DOHH2 (cell line): ENCODE measurements at regions not wholly inside any gene's neighbourhood (a gene's known extent, or its start where the extent isn't known, plus 50 kb on each side); places are given as distances from the start of the nearest gene placed in this dataset.

Experiments used
- H3F3A ChIP-seq: fragments of 200-600 bp; sonication (generic), shearing (Covaris generic); 2 replicates; pipeline ENCODE4 v1.6.0; 2016; ENCODE audit warnings: antibody characterized with exemption, mild to moderate bottlenecking; ENCODE audit not compliant: control insufficient read depth, insufficient read depth
- H3K27ac ChIP-seq: fragments of 200-600 bp; sonication (generic); 2 replicates; pipeline ENCODE4 v1.5.1; 2014; ENCODE audit warnings: low read depth, mild to moderate bottlenecking, low read length, moderate library complexity
- H3K27me3 ChIP-seq: fragments of 200-600 bp; sonication (generic); 2 replicates; pipeline ENCODE4 v1.6.1; 2014; ENCODE audit warnings: mild to moderate bottlenecking, low read length, mixed read lengths; ENCODE audit not compliant: control insufficient read depth
- H3K36me3 ChIP-seq: fragments of 200-600 bp; sonication (generic); 2 replicates; pipeline ENCODE4 v1.6.1; 2014; ENCODE audit warnings: mild to moderate bottlenecking, low read length, moderate library complexity, mixed read lengths; ENCODE audit not compliant: control insufficient read depth
- H3K4me1 ChIP-seq: fragments of 200-600 bp; sonication (generic); 2 replicates; pipeline ENCODE4 v1.6.1; 2014; ENCODE audit warnings: mild to moderate bottlenecking, low read length, mixed read lengths; ENCODE audit not compliant: control insufficient read depth
- H3K4me2 ChIP-seq: fragments of 200-600 bp; sonication (generic); 2 replicates; pipeline ENCODE4 v1.6.0; 2014; ENCODE audit warnings: mild to moderate bottlenecking, low read length, moderate library complexity
- H3K4me3 ChIP-seq: fragments of 200-600 bp; sonication (generic); 2 replicates; pipeline ENCODE4 v1.5.1; 2014; ENCODE audit warnings: mild to moderate bottlenecking, low read length, mixed read lengths
- H3K79me2 ChIP-seq: fragments of 200-600 bp; sonication (generic); 2 replicates; pipeline ENCODE4 v1.6.1; 2014; ENCODE audit warnings: mild to moderate bottlenecking, low read length, mixed read lengths; ENCODE audit not compliant: control insufficient read depth
- H3K9me2 ChIP-seq: fragments of 200-600 bp; sonication (generic); replicated peaks from 2 replicates; pipeline ENCODE4 v1.6.1; 2014; ENCODE audit warnings: mild to moderate bottlenecking, low read length, mixed read lengths; ENCODE audit not compliant: control insufficient read depth
- H3K9me3 ChIP-seq: fragments of 200-600 bp; sonication (generic); 2 replicates; pipeline ENCODE4 v1.6.1; 2014; ENCODE audit warnings: antibody characterized with exemption, low read length, mixed read lengths; ENCODE audit not compliant: control insufficient read depth, insufficient read depth
- H4K20me1 ChIP-seq: fragments of 200-600 bp; sonication (generic); 2 replicates; pipeline ENCODE4 v1.6.0; 2014; ENCODE audit warnings: low read depth, mild to moderate bottlenecking, antibody characterized with exemption, low read length, moderate library complexity; ENCODE audit not compliant: control insufficient read depth, insufficient read depth
- EZH2phosphoT487 ChIP-seq: fragments of 200-600 bp; sonication (generic); IDR thresholded peaks from 2 replicates; pipeline ENCODE4 v1.6.1; 2017; ENCODE audit warnings: borderline replicate concordance, mild to moderate bottlenecking, antibody characterized with exemption, low read length, moderate library complexity, mixed read lengths
- TF ChIP-seq, protein P1 (sequence below): fragments of 200-600 bp; sonication (generic); IDR thresholded peaks from one replicate; pipeline ENCODE4 v1.5.1; 2014; ENCODE audit warnings: antibody characterized with exemption, mild to moderate bottlenecking, low read depth, low read length; ENCODE audit not compliant: poor library complexity, severe bottlenecking

GRCh38 chr7:15016766-15017165 lies 114.2 kb upstream of the DGKB start:
- H3F3A ChIP-seq = no peaks in the 10 kb centered on the region
- no peak overlapping the region for H3K4me2 ChIP-seq
- H3K79me2 ChIP-seq = no peaks in the 10 kb centered on the region
- no peak overlapping the region for H3K4me3 ChIP-seq
- no peaks in the 10 kb centered on the region for H3K27me3 ChIP-seq
- H3K4me1 ChIP-seq = no peaks in the 10 kb centered on the region
- no peak overlapping the region for H3K27ac ChIP-seq
- H3K36me3 ChIP-seq = no peaks in the 10 kb centered on the region
- H3K9me2 ChIP-seq = no peaks in the 10 kb centered on the region
- no peaks in the 10 kb centered on the region for H4K20me1 ChIP-seq
- no peaks in the 10 kb centered on the region for H3K9me3 ChIP-seq
- TF ChIP-seq, protein P1, sequence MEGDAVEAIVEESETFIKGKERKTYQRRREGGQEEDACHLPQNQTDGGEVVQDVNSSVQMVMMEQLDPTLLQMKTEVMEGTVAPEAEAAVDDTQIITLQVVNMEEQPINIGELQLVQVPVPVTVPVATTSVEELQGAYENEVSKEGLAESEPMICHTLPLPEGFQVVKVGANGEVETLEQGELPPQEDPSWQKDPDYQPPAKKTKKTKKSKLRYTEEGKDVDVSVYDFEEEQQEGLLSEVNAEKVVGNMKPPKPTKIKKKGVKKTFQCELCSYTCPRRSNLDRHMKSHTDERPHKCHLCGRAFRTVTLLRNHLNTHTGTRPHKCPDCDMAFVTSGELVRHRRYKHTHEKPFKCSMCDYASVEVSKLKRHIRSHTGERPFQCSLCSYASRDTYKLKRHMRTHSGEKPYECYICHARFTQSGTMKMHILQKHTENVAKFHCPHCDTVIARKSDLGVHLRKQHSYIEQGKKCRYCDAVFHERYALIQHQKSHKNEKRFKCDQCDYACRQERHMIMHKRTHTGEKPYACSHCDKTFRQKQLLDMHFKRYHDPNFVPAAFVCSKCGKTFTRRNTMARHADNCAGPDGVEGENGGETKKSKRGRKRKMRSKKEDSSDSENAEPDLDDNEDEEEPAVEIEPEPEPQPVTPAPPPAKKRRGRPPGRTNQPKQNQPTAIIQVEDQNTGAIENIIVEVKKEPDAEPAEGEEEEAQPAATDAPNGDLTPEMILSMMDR = no peak
- TF ChIP-seq EZH2phosphoT487 = no peak

DNA sequence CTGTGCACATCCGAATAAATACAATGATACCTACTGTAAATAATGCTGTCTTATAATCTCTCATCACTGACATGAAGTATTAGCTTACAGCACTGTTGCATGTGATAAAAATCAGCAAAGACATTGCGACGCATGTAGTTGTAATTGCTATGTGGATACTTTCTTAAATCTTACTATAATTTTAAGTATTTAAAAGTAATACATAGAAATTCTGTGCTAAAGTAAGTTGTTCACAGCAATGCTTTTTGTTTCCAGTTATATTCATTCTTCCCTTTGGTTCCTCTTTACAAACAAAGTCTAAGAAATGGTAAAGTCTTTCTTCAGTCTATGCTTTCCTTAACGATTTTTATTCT lies 113.7 kb upstream of the DGKB start:
- no peaks in the 10 kb centered on the region for H3K36me3 ChIP-seq
- no peak overlapping the region for H3K4me3 ChIP-seq
- no peaks in the 10 kb centered on the region for H4K20me1 ChIP-seq
- H3F3A ChIP-seq = no peaks in the 10 kb centered on the region
- H3K27me3 ChIP-seq = no peaks in the 10 kb centered on the region
- no peak overlapping the region for H3K27ac ChIP-seq
- no peaks in the 10 kb centered on the region for H3K9me2 ChIP-seq
- no peaks in the 10 kb centered on the region for H3K9me3 ChIP-seq
- H3K4me1 ChIP-seq = no peaks in the 10 kb centered on the region
- TF ChIP-seq, protein P1 = no peak
- no peak for TF ChIP-seq EZH2phosphoT487
- H3K79me2 ChIP-seq = no peaks in the 10 kb centered on the region
- H3K4me2 ChIP-seq = no peak overlapping the region

DNA sequence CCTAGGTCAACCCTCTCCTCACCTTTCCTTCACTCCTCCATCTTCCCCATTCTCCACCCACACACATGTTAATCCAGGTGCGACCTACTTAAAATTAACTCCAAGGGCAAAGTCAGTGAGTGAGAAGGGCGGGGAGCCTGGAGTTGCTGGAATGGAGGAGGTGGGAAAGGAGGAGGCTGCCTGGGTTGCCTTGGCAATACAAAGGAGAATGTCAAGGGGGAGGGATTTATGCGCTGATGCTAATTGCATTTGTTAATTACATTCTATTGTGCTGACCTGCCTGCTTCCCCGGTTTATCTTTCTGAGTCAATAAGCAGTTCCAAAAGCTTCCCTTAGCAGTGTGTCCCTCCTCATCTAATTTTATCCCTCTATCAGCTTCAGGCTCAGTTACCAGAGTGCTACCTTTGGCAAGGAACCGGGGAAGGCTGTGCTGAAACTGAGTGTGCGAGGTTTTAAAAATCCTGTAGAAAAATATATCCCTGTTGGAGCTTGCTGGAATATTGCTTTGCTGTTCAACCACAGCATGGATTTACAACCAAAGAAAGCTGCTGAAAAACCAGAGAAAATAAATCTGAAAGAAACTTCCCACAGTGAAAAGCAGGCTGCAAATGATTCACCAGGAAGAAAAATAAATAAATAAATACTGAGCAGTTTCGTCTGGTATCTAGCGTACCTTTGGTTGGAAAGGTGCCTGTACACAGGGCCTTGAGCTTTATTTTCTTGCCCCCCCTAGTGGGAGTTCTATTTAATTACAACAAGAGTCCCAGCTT lies 113.2 kb upstream of the DGKB start:
- H3K4me1 ChIP-seq = no peaks in the 10 kb centered on the region
- H3K27me3 ChIP-seq = no peaks in the 10 kb centered on the region
- H3K9me3 ChIP-seq = no peaks in the 10 kb centered on the region
- H3K27ac ChIP-seq = no peak overlapping the region
- H3K4me3 ChIP-seq = no peak overlapping the region
- no peaks in the 10 kb centered on the region for H3K79me2 ChIP-seq
- no peaks in the 10 kb centered on the region for H3F3A ChIP-seq
- H3K36me3 ChIP-seq = no peaks in the 10 kb centered on the region
- TF ChIP-seq, protein P1 = peak; percentile 72
- TF ChIP-seq EZH2phosphoT487 = no peak
- H3K4me2 ChIP-seq = no peak overlapping the region
- H4K20me1 ChIP-seq = no peaks in the 10 kb centered on the region
- no peaks in the 10 kb centered on the region for H3K9me2 ChIP-seq
